IMR-90 (cell line): ENCODE measurements at regions not wholly inside any gene's neighbourhood (a gene's known extent, or its start where the extent isn't known, plus 50 kb on each side); places are given as distances from the start of the nearest gene placed in this dataset.

Source experiments
- CHD1 ChIP-seq: IDR thresholded peaks from 2 replicates; pipeline ENCODE4 v1.6.1; 2012; ENCODE audit warnings: low read depth, low read length, improper control_type of control experiment
- CTCF ChIP-seq: conservative IDR thresholded peaks from 2 replicates; pipeline ENCODE4 v1.5.1; 2012; ENCODE audit warnings: mild to moderate bottlenecking, low read depth, low read length, improper control_type of control experiment
- MAFK ChIP-seq: IDR thresholded peaks from 2 replicates; pipeline ENCODE4 v1.6.1; 2012; ENCODE audit warnings: low read depth, low read length, improper control_type of control experiment
- MAZ ChIP-seq: IDR thresholded peaks from 2 replicates; pipeline ENCODE4 v1.6.1; 2012; ENCODE audit warnings: low read depth, mild to moderate bottlenecking, low read length, improper control_type of control experiment, moderate library complexity, borderline replicate concordance
- MXI1 ChIP-seq: IDR thresholded peaks from 2 replicates; pipeline ENCODE4 v1.6.1; 2012; ENCODE audit warnings: low read depth, mild to moderate bottlenecking, low read length, moderate library complexity, borderline replicate concordance
- NFE2L2 ChIP-seq: fragments of 150-350 bp; IDR thresholded peaks from 2 replicates; pipeline ENCODE4 v1.6.1; 2016; ENCODE audit warnings: low read depth, mild to moderate bottlenecking, low read length
- POLR2A ChIP-seq: IDR thresholded peaks from 2 replicates; pipeline ENCODE4 v1.6.1; 2012; ENCODE audit warnings: mild to moderate bottlenecking, low read depth, low read length
- RAD21 ChIP-seq: IDR thresholded peaks from 2 replicates; pipeline ENCODE4 v1.6.1; 2012; ENCODE audit warnings: low read length, improper control_type of control experiment
- TF ChIP-seq, protein P1 (sequence below): fragments of 150-350 bp; IDR thresholded peaks from 2 replicates; pipeline ENCODE4 v1.6.1; 2017; ENCODE audit warnings: mild to moderate bottlenecking, antibody characterized with exemption, low read length, low read depth

DNA sequence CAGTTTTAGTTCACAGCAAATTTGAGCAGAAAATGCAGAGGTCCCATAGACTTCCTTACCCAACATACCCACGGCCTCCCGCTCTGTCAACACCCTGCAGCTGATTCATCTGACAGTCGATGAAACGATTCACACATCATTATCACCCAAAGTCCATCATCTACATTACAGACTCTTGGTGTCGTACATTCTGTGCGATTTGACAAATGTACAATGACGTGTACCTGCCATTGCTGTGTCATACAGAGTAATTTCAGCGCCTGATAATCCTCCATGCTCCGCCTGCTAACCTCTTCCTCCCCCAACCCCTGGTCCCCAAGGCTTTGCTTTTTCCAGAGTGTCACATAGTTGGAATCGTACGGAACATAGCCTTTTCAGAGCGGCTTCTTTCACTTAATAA lies 94.7 kb upstream of the SLC25A33 start:
- TF ChIP-seq, protein P1, sequence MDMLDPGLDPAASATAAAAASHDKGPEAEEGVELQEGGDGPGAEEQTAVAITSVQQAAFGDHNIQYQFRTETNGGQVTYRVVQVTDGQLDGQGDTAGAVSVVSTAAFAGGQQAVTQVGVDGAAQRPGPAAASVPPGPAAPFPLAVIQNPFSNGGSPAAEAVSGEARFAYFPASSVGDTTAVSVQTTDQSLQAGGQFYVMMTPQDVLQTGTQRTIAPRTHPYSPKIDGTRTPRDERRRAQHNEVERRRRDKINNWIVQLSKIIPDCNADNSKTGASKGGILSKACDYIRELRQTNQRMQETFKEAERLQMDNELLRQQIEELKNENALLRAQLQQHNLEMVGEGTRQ: no peak
- TF ChIP-seq CHD1: no peak
- TF ChIP-seq CTCF: no peak
- no peak for TF ChIP-seq POLR2A
- no peak for TF ChIP-seq NFE2L2
- TF ChIP-seq MAZ: no peak
- no peak for TF ChIP-seq MAFK
- no peak for TF ChIP-seq MXI1
- TF ChIP-seq RAD21: no peak
